SK-N-SH (cell line): ENCODE measurements at regions not wholly inside any gene's neighbourhood (a gene's known extent, or its start where the extent isn't known, plus 50 kb on each side); places are given as distances from the start of the nearest gene placed in this dataset.

Experiments used
- CTCF ChIA-PET: fragments of 300-600, 350-600 bp; formaldehyde crosslinking; extraction: SDS; loops from one replicate; lab custom pipeline; 2021; lab: Yijun Ruan, JAX
- POLR2A ChIA-PET: fragments of 350-600 bp; sonication (Branson Sonifier 250); formaldehyde crosslinking; extraction: SDS; loops from one replicate; lab custom pipeline; 2020; ENCODE audit warnings: antibody characterized with exemption, inconsistent platforms; lab: Yijun Ruan, JAX
- DNase-seq: peaks from one replicate; pipeline ENCODE4 v3.0.0; 2012
- H2AFZ ChIP-seq: fragments of 200-600 bp; sonication (generic); 2 replicates; pipeline ENCODE4 v1.8.1; 2016; ENCODE audit warnings: antibody characterized with exemption, mild to moderate bottlenecking, low read depth
- H3F3A ChIP-seq: fragments of 200-600 bp; sonication (generic); replicated peaks from 2 replicates; pipeline ENCODE3; 2016; ENCODE audit warnings: antibody characterized with exemption, mild to moderate bottlenecking; ENCODE audit not compliant: insufficient read depth
- H3K27ac ChIP-seq, 2 experiments: fragments of 200-500 bp in 1 of 2; fragments of 200-600 bp in 1 of 2; sonication (Bioruptor generic) in 1 of 2; sonication (generic), shearing (Covaris generic) in 1 of 2; 2 replicates each; pipeline versions ENCODE4 v1.5.1 to v1.6.1; 2014 to 2016; ENCODE audit warnings: low read depth in 2 of 2, inconsistent platforms in 1 of 2, low read length in 1 of 2, mild to moderate bottlenecking in 1 of 2, mixed read lengths in 1 of 2
- H3K27me3 ChIP-seq: fragments of 200-600 bp; sonication (generic), shearing (Covaris generic); 2 replicates; pipeline ENCODE4 v1.6.1; 2016; ENCODE audit warnings: mixed run types; ENCODE audit not compliant: insufficient read depth
- H3K36me3 ChIP-seq, 2 experiments: fragments of 200-500 bp in 1 of 2; fragments of 200-600 bp in 1 of 2; sonication (Bioruptor generic) in 1 of 2; sonication (generic) in 1 of 2; replicated peaks in 1 of 2; 2 replicates each; pipeline versions ENCODE3 to v1.5.1; 2014 to 2016; ENCODE audit warnings: low read length in 1 of 2, mild to moderate bottlenecking in 1 of 2; ENCODE audit not compliant: insufficient read depth in 2 of 2, control insufficient read depth in 1 of 2
- H3K4me1 ChIP-seq, 2 experiments: fragments of 200-500 bp in 1 of 2; fragments of 200-600 bp in 1 of 2; sonication (Bioruptor generic) in 1 of 2; sonication (generic), shearing (Covaris generic) in 1 of 2; 2 replicates each; pipeline versions ENCODE4 v1.5.1 to v1.6.1; 2014 to 2016; ENCODE audit warnings: low read depth in 1 of 2, low read length in 1 of 2, mixed run types in 1 of 2; ENCODE audit not compliant: insufficient read depth in 2 of 2, control insufficient read depth in 1 of 2
- H3K4me2 ChIP-seq: fragments of 200-600 bp; sonication (generic), shearing (Covaris generic); 2 replicates; pipeline ENCODE4 v1.6.1; 2017; ENCODE audit warnings: mixed run types
- H3K4me3 ChIP-seq, 2 experiments: fragments of 200-500 bp in 1 of 2; fragments of 200-600 bp in 1 of 2; sonication (Bioruptor generic) in 1 of 2; sonication (generic), shearing (Covaris generic) in 1 of 2; 2 replicates each; pipeline versions ENCODE4 v1.5.1 to v1.8.1; 2014 to 2016; ENCODE audit warnings: low read depth in 2 of 2, inconsistent platforms in 1 of 2, low read length in 1 of 2, mild to moderate bottlenecking in 1 of 2, mixed read lengths in 1 of 2, moderate library complexity in 1 of 2
- H3K79me2 ChIP-seq: fragments of 200-600 bp; sonication (generic); 2 replicates; pipeline ENCODE4 v1.8.1; 2017; ENCODE audit warnings: mild to moderate bottlenecking; ENCODE audit not compliant: insufficient read depth
- H3K9ac ChIP-seq: fragments of 200-600 bp; sonication (generic); 2 replicates; pipeline ENCODE4 v1.6.1; 2017; ENCODE audit warnings: mixed run types
- H3K9me2 ChIP-seq: fragments of 200-600 bp; sonication (generic); 2 replicates; pipeline ENCODE4 v1.6.1; 2017; ENCODE audit warnings: mixed run types
- H3K9me3 ChIP-seq: fragments of 200-600 bp; sonication (generic); 2 replicates; pipeline ENCODE4 v1.6.1; 2017; ENCODE audit warnings: mixed run types, mild to moderate bottlenecking, moderate library complexity
- H4K20me1 ChIP-seq: fragments of 200-600 bp; sonication (generic); 2 replicates; pipeline ENCODE4 v1.6.1; 2017; ENCODE audit warnings: mild to moderate bottlenecking, mixed run types; ENCODE audit not compliant: insufficient read depth
- EZH2phosphoT487 ChIP-seq: fragments of 200-600 bp; sonication (generic); IDR thresholded peaks from 2 replicates; pipeline ENCODE4 v1.6.1; 2017; ENCODE audit warnings: low read depth, mixed run types, mild to moderate bottlenecking, antibody characterized with exemption, moderate library complexity, borderline replicate concordance
- FOXM1 ChIP-seq: IDR thresholded peaks from 2 replicates; pipeline ENCODE4 v1.4.0; 2012; ENCODE audit warnings: low read depth, mild to moderate bottlenecking
- JUND ChIP-seq: IDR thresholded peaks from 2 replicates; pipeline ENCODE4 v1.4.0; 2012
- NFIC ChIP-seq: IDR thresholded peaks from 2 replicates; pipeline ENCODE4 v1.4.0; 2012; ENCODE audit warnings: borderline replicate concordance
- NRF1 ChIP-seq: IDR thresholded peaks from 2 replicates; pipeline ENCODE4 v1.6.1; 2012; ENCODE audit warnings: low read depth, mild to moderate bottlenecking, low read length
- SMC3 ChIP-seq: IDR thresholded peaks from 2 replicates; pipeline ENCODE4 v1.6.1; 2012; ENCODE audit warnings: low read depth, low read length, improper control_type of control experiment
- TCF12 ChIP-seq: IDR thresholded peaks from 2 replicates; pipeline ENCODE4 v1.4.0; 2012
- YY1 ChIP-seq: IDR thresholded peaks from 2 replicates; pipeline ENCODE4 v1.4.0; 2012; ENCODE audit warnings: low read depth, mild to moderate bottlenecking
- WGBS: methylation state at CpG from one replicate; pipeline ENCODE4 v1.1.6; 2017; ENCODE audit warnings: low lambda C conversion rate; 5-methylcytosine and 5-hydroxymethylcytosine counted together
- TF ChIP-seq, protein P1 (sequence below): fragments of 200-600 bp; sonication (generic); IDR thresholded peaks from 2 replicates; pipeline ENCODE4 v1.6.1; 2017; ENCODE audit warnings: antibody characterized with exemption, mild to moderate bottlenecking, moderate library complexity
- TF ChIP-seq, protein P2 (sequence below): IDR thresholded peaks from 2 replicates; pipeline ENCODE4; 2012

DNA sequence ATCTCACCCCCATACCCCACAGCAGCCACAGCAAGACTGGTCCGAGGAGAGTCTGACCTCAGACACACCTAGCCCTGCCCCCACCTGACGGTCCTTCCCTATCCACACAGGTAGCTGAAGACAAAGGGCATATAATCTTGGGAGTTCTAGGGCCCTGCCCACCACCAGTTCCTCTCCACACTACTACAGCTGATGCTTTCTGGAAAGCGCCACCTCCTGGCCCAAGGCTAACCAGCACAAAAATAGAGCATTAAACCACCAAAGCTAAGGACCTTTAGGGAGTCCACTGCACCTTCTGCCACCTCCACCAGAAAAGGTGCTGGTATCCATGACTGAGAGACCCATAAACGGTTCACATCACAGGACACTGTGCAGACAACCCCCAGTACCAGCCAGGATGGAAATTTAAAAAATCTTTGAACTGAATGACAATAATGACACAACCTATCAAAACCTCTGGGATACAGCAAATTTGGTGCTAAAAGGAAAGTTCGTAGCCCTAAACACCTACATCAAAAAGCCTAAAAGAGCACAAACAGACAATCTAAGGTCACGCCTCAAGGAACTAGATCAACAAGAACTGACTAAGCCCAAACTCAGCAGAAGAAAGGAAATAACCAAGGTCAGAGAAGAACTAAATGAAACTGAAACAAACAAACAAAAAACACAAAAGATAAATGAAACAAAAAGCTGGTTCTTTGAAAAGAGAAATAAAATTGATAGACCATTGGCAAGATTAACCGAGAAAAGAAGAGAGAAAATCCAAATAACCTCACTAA is 122.1 kb upstream of the TPRG1 start:
- H3K79me2 ChIP-seq = no peaks in the 10 kb centered on the region
- 27% methylated on average over 7 of the region's 7 CpGs for WGBS
- H3F3A ChIP-seq = no peaks in the 10 kb centered on the region
- ChIA-PET CTCF (interaction anchor here (0.6 to 1.6 kb wide), 2 partner anchors 8 to 90 kb away, joined by 3 to 6 read pairs; no protein-coding TSS in a partner anchor), POLR2A (interaction anchor here (0.6 kb wide), 1 partner anchor 43 kb away, joined by 3 read pairs; no protein-coding TSS in a partner anchor)
- no peaks in the 10 kb centered on the region for H4K20me1 ChIP-seq
- H3K4me2 ChIP-seq = no peak overlapping the region
- no peak for TF ChIP-seq NRF1
- TF ChIP-seq, protein P1, sequence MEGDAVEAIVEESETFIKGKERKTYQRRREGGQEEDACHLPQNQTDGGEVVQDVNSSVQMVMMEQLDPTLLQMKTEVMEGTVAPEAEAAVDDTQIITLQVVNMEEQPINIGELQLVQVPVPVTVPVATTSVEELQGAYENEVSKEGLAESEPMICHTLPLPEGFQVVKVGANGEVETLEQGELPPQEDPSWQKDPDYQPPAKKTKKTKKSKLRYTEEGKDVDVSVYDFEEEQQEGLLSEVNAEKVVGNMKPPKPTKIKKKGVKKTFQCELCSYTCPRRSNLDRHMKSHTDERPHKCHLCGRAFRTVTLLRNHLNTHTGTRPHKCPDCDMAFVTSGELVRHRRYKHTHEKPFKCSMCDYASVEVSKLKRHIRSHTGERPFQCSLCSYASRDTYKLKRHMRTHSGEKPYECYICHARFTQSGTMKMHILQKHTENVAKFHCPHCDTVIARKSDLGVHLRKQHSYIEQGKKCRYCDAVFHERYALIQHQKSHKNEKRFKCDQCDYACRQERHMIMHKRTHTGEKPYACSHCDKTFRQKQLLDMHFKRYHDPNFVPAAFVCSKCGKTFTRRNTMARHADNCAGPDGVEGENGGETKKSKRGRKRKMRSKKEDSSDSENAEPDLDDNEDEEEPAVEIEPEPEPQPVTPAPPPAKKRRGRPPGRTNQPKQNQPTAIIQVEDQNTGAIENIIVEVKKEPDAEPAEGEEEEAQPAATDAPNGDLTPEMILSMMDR = peak; percentile 31
- no peak overlapping the region for H3K4me3 ChIP-seq
- H3K9me3 ChIP-seq = no peaks in the 10 kb centered on the region
- no peak for DNase-seq
- H3K27ac ChIP-seq = no peak overlapping the region
- H3K9me2 ChIP-seq = no peaks in the 10 kb centered on the region
- H2AFZ ChIP-seq = no peak overlapping the region
- H3K4me1 ChIP-seq = no peaks in the 10 kb centered on the region; a peak in 1 of 4 replicates
- H3K9ac ChIP-seq = no peak overlapping the region
- no peaks in the 10 kb centered on the region for H3K27me3 ChIP-seq
- H3K36me3 ChIP-seq = no peaks in the 10 kb centered on the region

DNA sequence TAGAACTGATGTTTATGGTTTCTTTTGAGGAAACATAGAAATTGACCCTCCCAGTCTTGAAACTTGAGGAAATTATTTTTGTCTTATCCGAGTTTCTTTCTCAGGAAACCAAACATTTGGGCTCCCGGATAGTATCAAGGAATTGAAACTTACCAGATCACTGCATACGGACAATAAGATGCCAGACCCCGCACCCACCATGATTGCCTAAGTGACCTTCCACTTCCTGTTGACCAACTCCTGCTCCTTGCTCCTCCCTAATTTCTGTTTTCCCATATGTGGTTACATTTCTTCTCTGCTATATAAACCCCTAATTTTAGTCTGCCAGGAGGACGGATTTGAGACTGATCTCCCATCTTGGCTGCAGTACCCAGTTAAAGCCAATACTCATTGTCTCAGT is 118.4 kb upstream of the TPRG1 start:
- Histone ChIP-seq H3F3A (no peaks in the 10 kb centered on the region), H3K9me2 (no peaks in the 10 kb centered on the region), H3K36me3 (no peaks in the 10 kb centered on the region), H3K27me3 (no peaks in the 10 kb centered on the region; the same call in 1 of the 2 replicates), H3K4me2 (no peak overlapping the region), H3K27ac (no peak overlapping the region), H2AFZ (no peak overlapping the region), H3K9me3 (no peaks in the 10 kb centered on the region), H3K4me1 (no peaks in the 10 kb centered on the region), H3K79me2 (no peaks in the 10 kb centered on the region), H3K4me3 (no peak overlapping the region), H3K9ac (no peak overlapping the region), H4K20me1 (no peaks in the 10 kb centered on the region)
- POLR2A ChIA-PET = no interaction called here
- 39% methylated on average over 5 of the region's 5 CpGs for WGBS
- CTCF ChIA-PET = no interaction called here
- TF ChIP-seq SMC3 (no peak), NFIC (no peak), FOXM1 (no peak), EZH2phosphoT487 (no peak), YY1 (no peak), TCF12 (no peak), JUND (no peak)
- TF ChIP-seq, protein P2, sequence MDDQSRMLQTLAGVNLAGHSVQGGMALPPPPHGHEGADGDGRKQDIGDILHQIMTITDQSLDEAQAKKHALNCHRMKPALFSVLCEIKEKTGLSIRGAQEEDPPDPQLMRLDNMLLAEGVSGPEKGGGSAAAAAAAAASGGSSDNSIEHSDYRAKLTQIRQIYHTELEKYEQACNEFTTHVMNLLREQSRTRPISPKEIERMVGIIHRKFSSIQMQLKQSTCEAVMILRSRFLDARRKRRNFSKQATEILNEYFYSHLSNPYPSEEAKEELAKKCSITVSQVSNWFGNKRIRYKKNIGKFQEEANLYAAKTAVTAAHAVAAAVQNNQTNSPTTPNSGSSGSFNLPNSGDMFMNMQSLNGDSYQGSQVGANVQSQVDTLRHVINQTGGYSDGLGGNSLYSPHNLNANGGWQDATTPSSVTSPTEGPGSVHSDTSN = no peak
- DNase-seq = no peak
